HG03439 (cell line): ENCODE measurements at regions not wholly inside any gene's neighbourhood (a gene's known extent, or its start where the extent isn't known, plus 50 kb on each side); places are given as distances from the start of the nearest gene placed in this dataset.

ENCODE experiments used
- ATAC-seq: cut with Tn5 transposase; IDR thresholded peaks from one replicate; pipeline ENCODE4 v1.9.1; 2021; ENCODE audit warnings: mild to moderate bottlenecking, moderate library complexity; ENCODE audit not compliant: unreplicated experiment

- ATAC-seq, result no peak
Observed at GRCh38 chr22:48031589-48031988, 1269.1 kb downstream of the TBC1D22A start.

DNA sequence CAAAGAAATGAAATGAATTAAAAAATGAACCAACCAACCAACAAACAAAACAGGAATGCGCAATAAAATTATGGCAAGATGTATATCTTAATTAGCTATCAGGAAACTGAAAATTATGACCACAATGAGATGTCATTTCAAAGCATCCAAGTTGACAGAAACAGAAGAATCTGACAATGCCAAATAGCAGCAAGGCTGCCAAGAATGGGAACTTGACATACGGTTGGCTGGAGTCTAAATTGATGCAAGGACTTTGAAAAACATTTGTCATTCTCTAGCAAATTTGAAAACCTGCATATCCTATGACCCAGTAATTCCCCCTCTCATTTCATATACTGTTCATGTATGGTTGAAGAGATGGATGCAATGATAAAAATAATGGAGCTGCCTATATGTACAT is 1262.6 kb downstream of the TBC1D22A start:
- ATAC-seq, result no peak

GRCh38 chr22:48021991-48022401 is 1259.5 kb downstream of the TBC1D22A start:
- no peak for ATAC-seq

- ATAC-seq, result no peak
Observed at GRCh38 chr22:48018346-48018745, 1255.9 kb downstream of the TBC1D22A start.

GRCh38 chr22:48015701-48016100 is 1253.3 kb downstream of the TBC1D22A start:
- ATAC-seq, result no peak

DNA sequence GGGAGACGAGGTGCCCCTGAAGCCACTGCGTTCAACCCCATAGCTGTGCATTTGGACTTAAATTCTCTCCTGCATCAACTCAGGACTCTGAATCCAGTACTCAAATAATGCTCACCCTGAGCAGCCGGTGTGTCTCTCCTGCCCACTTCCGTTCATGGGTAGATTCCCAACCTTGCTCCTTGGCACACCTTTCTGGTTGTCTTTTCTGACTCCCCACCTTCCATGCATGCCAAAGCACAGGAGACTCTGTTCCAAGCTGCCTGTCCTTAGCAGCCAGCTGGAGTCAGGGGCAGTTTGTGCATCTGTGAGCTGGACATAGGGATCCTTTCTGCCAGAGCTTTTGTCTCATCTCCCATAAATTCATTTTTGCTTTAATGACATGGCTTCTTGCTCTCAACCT is 1242.5 kb downstream of the TBC1D22A start:
- ATAC-seq, result no peak

GRCh38 chr22:48004038-48004437 is 1241.6 kb downstream of the TBC1D22A start:
- ATAC-seq, result no peak

DNA sequence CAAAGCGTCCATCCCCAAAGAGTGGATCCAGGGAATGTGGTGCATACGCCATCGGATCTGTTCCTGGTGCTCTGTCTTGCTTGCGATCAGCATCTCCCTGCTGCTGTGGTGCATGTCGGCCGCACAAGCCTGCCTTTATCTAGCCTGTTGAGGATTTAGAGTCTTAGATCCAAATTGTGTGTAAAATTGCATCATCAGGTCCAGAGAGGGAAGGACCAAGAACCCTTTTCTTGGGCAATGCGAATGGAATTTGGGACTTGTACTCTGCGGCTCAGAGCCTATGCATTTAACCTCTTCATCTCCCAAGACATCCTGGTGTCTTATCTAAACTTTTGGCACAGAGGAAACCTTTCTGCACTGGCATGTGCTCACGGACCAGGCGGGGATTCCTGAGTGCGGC is 1238.7 kb downstream of the TBC1D22A start:
- no peak for ATAC-seq

DNA sequence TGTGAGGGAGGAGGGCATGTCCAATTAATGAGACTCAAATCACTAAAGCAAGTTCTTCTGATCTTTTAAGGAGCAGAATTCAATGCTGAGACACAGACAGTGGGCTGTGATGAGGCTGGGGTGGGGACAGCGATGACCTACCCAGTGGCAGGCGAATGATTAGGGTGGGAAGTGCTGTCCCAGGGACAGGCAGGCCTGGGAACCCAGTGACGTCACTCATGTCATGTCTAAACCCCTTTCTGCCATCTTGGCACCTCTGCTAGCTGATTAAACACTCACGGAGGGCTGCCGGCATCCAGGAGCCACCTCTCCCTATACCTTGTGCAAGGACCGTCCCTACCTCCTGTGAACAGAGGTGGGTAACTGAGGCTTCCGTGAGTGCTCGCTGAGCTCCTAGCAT is 1235.2 kb downstream of the TBC1D22A start:
- ATAC-seq, result no peak

GRCh38 chr22:47997052-47997590 is 1234.7 kb downstream of the TBC1D22A start:
- ATAC-seq, result no peak

- ATAC-seq, result no peak
Observed at GRCh38 chr22:47996446-47996857, 1234.0 kb downstream of the TBC1D22A start.

DNA sequence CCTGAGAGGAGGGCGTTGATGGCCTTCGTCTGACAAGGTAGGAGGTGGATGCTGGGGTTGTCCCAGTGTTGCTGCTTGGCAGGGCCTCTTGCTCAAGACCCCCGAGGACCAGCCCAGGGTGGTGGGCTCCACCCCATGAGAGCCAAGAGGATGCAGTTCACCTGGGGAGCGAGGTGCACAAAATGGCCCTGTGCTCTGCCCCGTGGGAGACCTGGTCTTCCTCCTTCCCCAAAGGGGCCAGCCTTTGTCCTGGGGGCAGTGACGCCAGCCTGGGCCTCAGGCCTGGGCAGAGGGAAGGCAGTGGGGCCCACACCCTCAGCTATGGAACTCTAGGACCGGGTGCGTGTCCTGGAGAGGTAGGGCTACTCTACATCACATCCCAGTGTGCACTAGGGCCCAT is 1233.3 kb downstream of the TBC1D22A start:
- ATAC-seq, result no peak

- ATAC-seq, result no peak
Observed at GRCh38 chr22:47995264-47995627, 1232.8 kb downstream of the TBC1D22A start.

GRCh38 chr22:47994601-47995263 is 1232.3 kb downstream of the TBC1D22A start:
- ATAC-seq, result no peak

DNA sequence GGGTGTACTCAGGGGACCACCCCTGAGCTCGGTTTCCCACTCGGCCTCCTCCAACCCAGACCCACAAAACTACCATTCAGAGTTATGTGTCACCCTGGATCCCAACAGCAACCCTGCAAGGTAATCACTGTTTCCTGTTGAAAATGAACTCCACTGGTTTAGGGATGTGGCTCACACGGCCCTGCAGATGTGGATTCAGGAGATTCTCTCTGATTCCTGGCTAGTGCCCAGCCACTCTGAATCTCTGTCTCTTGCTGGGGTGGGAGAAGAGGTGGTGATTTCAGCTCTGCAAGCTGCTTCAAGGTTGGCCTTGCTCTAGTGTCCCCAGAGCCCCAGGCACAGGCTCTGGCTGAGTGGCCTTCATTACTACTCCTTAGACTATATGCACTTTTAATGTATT is 1231.6 kb downstream of the TBC1D22A start:
- ATAC-seq, result no peak

DNA sequence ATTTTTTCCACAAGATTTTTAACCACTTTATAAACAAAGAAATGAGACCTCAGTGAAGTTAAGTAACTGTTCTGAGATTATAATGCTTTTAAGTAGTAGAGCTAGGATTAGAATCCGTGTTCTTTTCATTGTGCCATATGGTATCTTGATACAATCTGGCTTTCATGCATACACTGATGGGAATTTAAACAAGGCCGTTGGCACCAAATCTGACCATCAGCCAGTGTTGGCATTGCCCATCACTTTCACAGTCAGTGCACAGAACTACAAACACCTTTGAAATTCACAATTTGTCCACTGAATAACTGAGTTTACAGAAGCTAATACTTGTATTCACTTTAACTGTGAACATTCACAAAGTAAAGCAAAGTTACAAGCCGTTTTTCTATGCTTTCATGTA is 1228.0 kb downstream of the TBC1D22A start:
- ATAC-seq, result no peak

DNA sequence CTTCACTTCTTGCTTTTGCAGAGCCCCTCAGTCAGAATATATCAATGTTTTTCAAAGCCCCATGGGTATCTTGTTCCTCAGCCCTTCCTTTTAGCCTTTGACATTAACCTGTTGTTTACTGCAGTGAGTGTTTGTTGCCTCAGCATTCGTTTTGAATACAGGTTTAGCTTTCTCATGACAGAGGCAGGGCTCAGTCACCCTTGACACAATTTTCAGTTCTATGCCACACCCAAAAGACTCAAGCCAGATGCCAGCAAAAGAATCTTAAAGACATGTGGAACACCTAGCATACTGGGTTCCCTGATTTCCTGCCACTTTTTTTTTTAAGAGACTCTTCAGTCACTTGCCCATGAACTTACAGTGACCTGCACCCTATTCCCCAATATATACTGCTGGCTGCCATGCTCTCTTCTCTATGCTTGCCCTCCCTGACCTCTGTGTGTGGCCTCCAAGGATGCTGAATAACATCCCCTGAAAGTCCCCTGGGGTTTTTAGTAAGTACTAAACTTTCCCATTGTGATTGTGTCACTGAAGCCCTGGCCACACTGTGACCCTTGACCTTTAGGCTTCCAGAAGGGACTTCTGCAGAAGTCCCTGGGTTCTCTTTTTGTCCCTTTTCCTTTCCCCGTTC is 1225.5 kb downstream of the TBC1D22A start:
- ATAC-seq, result no peak

DNA sequence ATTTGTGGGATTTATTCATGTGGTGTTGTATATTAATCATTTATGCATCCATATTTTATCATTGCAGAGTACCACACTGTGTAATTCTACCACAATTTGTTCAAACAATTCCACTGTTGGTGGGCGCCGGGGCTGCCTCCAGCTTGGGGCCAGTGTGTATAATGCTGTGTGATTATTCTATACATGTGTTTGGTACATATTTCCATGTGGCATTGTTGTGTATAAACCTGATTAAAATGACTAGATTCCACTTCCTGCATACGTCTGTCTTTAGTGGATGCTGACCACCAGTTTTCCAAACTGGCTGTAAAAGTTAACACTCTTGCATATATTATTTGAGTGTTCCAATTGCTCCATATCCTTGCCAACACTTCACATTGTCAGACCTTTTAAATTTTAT is 1213.8 kb downstream of the TBC1D22A start:
- no peak for ATAC-seq

GRCh38 chr22:47967831-47968230 is 1205.4 kb downstream of the TBC1D22A start:
- no peak for ATAC-seq

GRCh38 chr22:47966316-47966715 is 1203.9 kb downstream of the TBC1D22A start:
- no peak for ATAC-seq

- ATAC-seq, result no peak
Observed at GRCh38 chr22:47965896-47966295, 1203.4 kb downstream of the TBC1D22A start.

DNA sequence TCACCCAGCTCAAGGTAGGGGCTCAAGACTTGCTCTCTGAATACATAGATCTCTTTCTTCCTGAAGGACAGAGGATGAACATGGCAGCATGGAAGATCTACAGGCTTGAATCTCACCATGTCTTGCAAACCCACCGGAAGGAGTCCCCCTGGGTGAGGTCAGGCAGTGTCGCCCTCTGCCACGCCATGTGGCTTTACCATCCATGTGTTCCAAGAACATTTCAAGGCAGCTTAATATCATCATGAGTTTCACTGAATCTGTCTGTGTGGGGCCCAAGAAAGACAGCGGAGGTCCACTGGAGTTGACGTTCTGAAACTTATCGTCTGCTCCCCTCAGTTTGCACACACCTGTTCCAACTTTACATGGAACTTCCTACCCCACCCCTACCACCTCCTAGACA is 1202.6 kb downstream of the TBC1D22A start:
- ATAC-seq, result no peak

DNA sequence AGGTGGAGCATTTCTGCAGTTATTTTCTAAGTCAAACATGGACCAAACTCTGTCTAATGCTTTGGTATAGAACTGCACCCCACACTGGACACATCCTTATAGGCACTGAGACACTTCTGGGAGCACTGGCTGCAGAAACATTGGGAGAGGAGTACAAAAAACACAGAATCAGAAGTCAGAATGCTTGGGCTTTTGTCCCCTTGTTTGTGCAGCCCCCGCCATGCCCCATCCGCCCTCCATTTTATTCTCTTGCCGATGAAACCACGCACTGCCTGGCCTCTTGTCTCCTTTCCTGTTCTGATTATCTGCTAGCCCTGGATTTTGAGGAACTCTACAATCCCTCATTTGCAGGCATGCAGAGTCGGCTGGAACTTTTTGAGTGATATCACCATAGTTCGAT is 1201.2 kb downstream of the TBC1D22A start:
- ATAC-seq, result no peak
